Stimulated activated naive B cell treated with anti-CD40 and anti-IgM and Interleukin-4, amounts not matched to agents 10 μg/mL and 1 μg/mL and 100 μg/mL, for 72 hours (primary cell): ENCODE measurements at regions not wholly inside any gene's neighbourhood (a gene's known extent, or its start where the extent isn't known, plus 50 kb on each side); places are given as distances from the start of the nearest gene placed in this dataset.
"Not testable (repeated sequence)": the region's sequence is repeated elsewhere in the genome, so short reads cannot be mapped to it uniquely, and the experiment has no call there.

Experiments
- ATAC-seq, 2 donors: fragments of 150-1000 bp; cut with Tn5 transposase; replicated peaks; 2 replicates each; pipeline ENCODE4 v1.10.0; 2021; ENCODE audit warnings: moderate library complexity in 1 of 2
- DNase-seq: peaks from one replicate; pipeline ENCODE4 v3.0.0; 2021
- H3K27ac Mint-ChIP-seq: one replicate; pipeline ENCODE4 v1.8.0; 2022; ENCODE audit warnings: mild to moderate bottlenecking, mixed read lengths
- H3K27me3 Mint-ChIP-seq, 2 donors: one replicate each; pipeline ENCODE4 v1.8.0; 2022; ENCODE audit warnings: mixed read lengths in 2 of 2
- H3K36me3 Mint-ChIP-seq, 2 donors: one replicate each; pipeline ENCODE4 v1.8.0; 2022; ENCODE audit warnings: mixed read lengths in 2 of 2, mild to moderate bottlenecking in 1 of 2
- H3K4me1 Mint-ChIP-seq, 2 donors: one replicate each; pipeline ENCODE4 v1.8.0; 2022; ENCODE audit warnings: mixed read lengths in 2 of 2, mild to moderate bottlenecking in 1 of 2
- H3K4me3 Mint-ChIP-seq, 2 donors: one replicate each; pipeline ENCODE4 v1.8.0; 2022; ENCODE audit warnings: mild to moderate bottlenecking in 2 of 2, mixed read lengths in 2 of 2, moderate library complexity in 1 of 2
- H3K9me3 Mint-ChIP-seq, 2 donors: one replicate each; pipeline ENCODE4 v1.8.0; 2022; ENCODE audit warnings: mixed read lengths in 2 of 2, mild to moderate bottlenecking in 1 of 2

- Mint-ChIP-seq H3K4me1 (no peaks in the 10 kb centered on the region), H3K27me3 (no peaks in the 10 kb centered on the region), H3K4me3 (no peak overlapping the region), H3K9me3 (peaks cover 9 to 10% of the 10 kb centered on the region in 2 donors), H3K27ac (no peak overlapping the region), H3K36me3 (no peaks in the 10 kb centered on the region)
- ATAC-seq (peak in 1 of 2 donors; percentile 20), DNase-seq (no peak)
Observed at GRCh38 chr11:42397483-42397882, 914.3 kb upstream of the API5 start.

- peaks cover 0 to 3% of the 10 kb centered on the region in 2 donors for H3K9me3 Mint-ChIP-seq
- no peaks in the 10 kb centered on the region for H3K36me3 Mint-ChIP-seq
- H3K27me3 Mint-ChIP-seq, result no peaks in the 10 kb centered on the region
- H3K27ac Mint-ChIP-seq, result no peak overlapping the region
- no peak overlapping the region for H3K4me3 Mint-ChIP-seq
- no peak for DNase-seq
- H3K4me1 Mint-ChIP-seq, result no peaks in the 10 kb centered on the region
- ATAC-seq, result no peak
Observed at GRCh38 chr11:42407341-42407740, 904.5 kb upstream of the API5 start.

GRCh38 chr11:42410251-42410955 is 901.4 kb upstream of the API5 start:
- Mint-ChIP-seq H3K9me3 (peaks cover 0 to 1% of the 10 kb centered on the region in 2 donors), H3K4me3 (no peak overlapping the region), H3K4me1 (no peaks in the 10 kb centered on the region), H3K27ac (no peak overlapping the region), H3K27me3 (no peaks in the 10 kb centered on the region), H3K36me3 (no peaks in the 10 kb centered on the region)
- no peak for DNase-seq
- peak; percentile 85 to 90 for ATAC-seq

- no peak overlapping the region for H3K27ac Mint-ChIP-seq
- H3K9me3 Mint-ChIP-seq, result no peaks in the 10 kb centered on the region
- H3K27me3 Mint-ChIP-seq, result no peaks in the 10 kb centered on the region
- DNase-seq (no peak), ATAC-seq (no peak)
- H3K36me3 Mint-ChIP-seq, result no peaks in the 10 kb centered on the region
- no peaks in the 10 kb centered on the region for H3K4me1 Mint-ChIP-seq
- H3K4me3 Mint-ChIP-seq, result no peak overlapping the region
Observed at GRCh38 chr11:42412590-42412989, 899.2 kb upstream of the API5 start.

GRCh38 chr11:42417691-42418090 is 894.1 kb upstream of the API5 start:
- ATAC-seq, result no peak
- no peak overlapping the region for H3K4me3 Mint-ChIP-seq

GRCh38 chr11:42422090-42422489 is 889.7 kb upstream of the API5 start:
- no peak for ATAC-seq
- Mint-ChIP-seq H3K27me3 (no peaks in the 10 kb centered on the region), H3K9me3 (peaks cover 0 to 3% of the 10 kb centered on the region in 2 donors), H3K36me3 (no peaks in the 10 kb centered on the region), H3K4me3 (no peak overlapping the region), H3K4me1 (no peaks in the 10 kb centered on the region), H3K27ac (no peak overlapping the region)
- DNase-seq, result no peak

More at GRCh38 chr11:42417691-42418090, 894.1 kb upstream of the API5 start:
- Mint-ChIP-seq H3K9me3 (peaks cover 0 to 3% of the 10 kb centered on the region in 2 donors), H3K36me3 (no peaks in the 10 kb centered on the region), H3K27ac (no peak overlapping the region), H3K27me3 (no peaks in the 10 kb centered on the region), H3K4me1 (no peaks in the 10 kb centered on the region)
- no peak for DNase-seq

GRCh38 chr11:42434911-42435310 is 876.9 kb upstream of the API5 start:
- ATAC-seq, H3K4me1 Mint-ChIP-seq: not testable (repeated sequence)

GRCh38 chr11:42444406-42444805 is 867.4 kb upstream of the API5 start:
- DNase-seq (no peak), ATAC-seq (no peak)
- Mint-ChIP-seq H3K27me3 (no peaks in the 10 kb centered on the region), H3K36me3 (no peaks in the 10 kb centered on the region), H3K4me3 (no peak overlapping the region), H3K27ac (no peak overlapping the region), H3K4me1 (no peaks in the 10 kb centered on the region), H3K9me3 (peaks cover 5 to 6% of the 10 kb centered on the region in 2 donors)

More at GRCh38 chr11:42434911-42435310, 876.9 kb upstream of the API5 start:
- not testable (repeated sequence) for H3K9me3 Mint-ChIP-seq, DNase-seq, H3K4me3 Mint-ChIP-seq, H3K27ac Mint-ChIP-seq, H3K36me3 Mint-ChIP-seq, H3K27me3 Mint-ChIP-seq

- DNase-seq (no peak), ATAC-seq (no peak)
- no peak overlapping the region for H3K4me3 Mint-ChIP-seq
- no peaks in the 10 kb centered on the region for H3K27me3 Mint-ChIP-seq
- no peaks in the 10 kb centered on the region for H3K4me1 Mint-ChIP-seq
- H3K27ac Mint-ChIP-seq, result no peak overlapping the region
- H3K36me3 Mint-ChIP-seq, result no peaks in the 10 kb centered on the region
- H3K9me3 Mint-ChIP-seq, result peaks cover 0 to 2% of the 10 kb centered on the region in 2 donors
Observed at GRCh38 chr11:42462558-42463310, 849.1 kb upstream of the API5 start.

GRCh38 chr11:42465623-42466022 is 846.2 kb upstream of the API5 start:
- Mint-ChIP-seq H3K4me1 (no peaks in the 10 kb centered on the region), H3K36me3 (no peaks in the 10 kb centered on the region), H3K27me3 (no peaks in the 10 kb centered on the region), H3K4me3 (no peak overlapping the region), H3K9me3 (no peaks in the 10 kb centered on the region), H3K27ac (no peak overlapping the region)
- DNase-seq, result no peak
- ATAC-seq, result no peak

- ATAC-seq (no peak), DNase-seq (no peak)
- Mint-ChIP-seq H3K4me1 (no peaks in the 10 kb centered on the region), H3K27ac (no peak overlapping the region), H3K4me3 (no peak overlapping the region), H3K27me3 (no peaks in the 10 kb centered on the region), H3K36me3 (no peaks in the 10 kb centered on the region), H3K9me3 (peaks cover 4 to 5% of the 10 kb centered on the region in 2 donors)
Observed at GRCh38 chr11:42473106-42473505, 838.7 kb upstream of the API5 start.

- H3K4me3 Mint-ChIP-seq, result no peak overlapping the region
- no peaks in the 10 kb centered on the region for H3K36me3 Mint-ChIP-seq
- H3K27me3 Mint-ChIP-seq, result no peaks in the 10 kb centered on the region
- H3K9me3 Mint-ChIP-seq, result peaks cover 11 to 18% of the 10 kb centered on the region in 2 donors
- no peak for DNase-seq
- ATAC-seq, result no peak
- H3K4me1 Mint-ChIP-seq, result no peaks in the 10 kb centered on the region
- no peak overlapping the region for H3K27ac Mint-ChIP-seq
Observed at GRCh38 chr11:42482822-42483221, 829.0 kb upstream of the API5 start.

- Mint-ChIP-seq H3K27me3 (no peaks in the 10 kb centered on the region), H3K36me3 (no peaks in the 10 kb centered on the region), H3K9me3 (peaks cover 0 to 3% of the 10 kb centered on the region in 2 donors), H3K27ac (no peak overlapping the region), H3K4me3 (no peak overlapping the region), H3K4me1 (no peaks in the 10 kb centered on the region)
- no peak for DNase-seq
- ATAC-seq, result no peak
Observed at GRCh38 chr11:42490506-42490905, 821.3 kb upstream of the API5 start.

GRCh38 chr11:42494459-42494858 is 817.3 kb upstream of the API5 start:
- DNase-seq (no peak), ATAC-seq (no peak)
- Mint-ChIP-seq H3K36me3 (no peaks in the 10 kb centered on the region), H3K4me1 (no peaks in the 10 kb centered on the region), H3K27me3 (no peaks in the 10 kb centered on the region), H3K27ac (no peak overlapping the region), H3K4me3 (no peak overlapping the region), H3K9me3 (peaks cover 2% of the 10 kb centered on the region in 2 donors)

- Mint-ChIP-seq H3K4me3 (no peak overlapping the region), H3K27ac (no peak overlapping the region), H3K27me3 (no peaks in the 10 kb centered on the region), H3K36me3 (no peaks in the 10 kb centered on the region), H3K4me1 (no peaks in the 10 kb centered on the region), H3K9me3 (peaks cover 4 to 7% of the 10 kb centered on the region in 2 donors)
- ATAC-seq, result no peak
- DNase-seq, result no peak
Observed at GRCh38 chr11:42498971-42499370, 812.8 kb upstream of the API5 start.
